Smooth muscle cell (in vitro differentiated cells): ENCODE measurements at regions not wholly inside any gene's neighbourhood (a gene's known extent, or its start where the extent isn't known, plus 50 kb on each side); places are given as distances from the start of the nearest gene placed in this dataset.

Source experiments
- DNase-seq: peaks from one replicate; lab custom pipeline; 2025; ENCODE audit not compliant: unreplicated experiment; lab: John Stamatoyannopoulos, UW
- H2AFZ ChIP-seq: fragments of 200-600 bp; sonication (generic); 2 replicates; pipeline ENCODE4 v1.6.0; 2016; ENCODE audit warnings: antibody characterized with exemption, low read depth, mild to moderate bottlenecking
- H3F3A ChIP-seq: fragments of 200-600 bp; sonication (generic); 2 replicates; pipeline ENCODE4 v1.6.0; 2017; ENCODE audit warnings: antibody characterized with exemption, low read depth
- H3K27ac ChIP-seq: fragments of 200-600 bp; sonication (generic); 2 replicates; pipeline ENCODE4 v1.5.1; 2016; ENCODE audit warnings: low read depth, mild to moderate bottlenecking
- H3K27me3 ChIP-seq: fragments of 200-600 bp; sonication (generic); 2 replicates; pipeline ENCODE4 v1.6.1; 2016; ENCODE audit warnings: low read depth, mild to moderate bottlenecking
- H3K36me3 ChIP-seq: fragments of 200-600 bp; sonication (generic); 2 replicates; pipeline ENCODE4 v1.5.1; 2016; ENCODE audit warnings: low read depth
- H3K4me1 ChIP-seq: fragments of 200-600 bp; sonication (generic); 2 replicates; pipeline ENCODE4 v1.5.1; 2016; ENCODE audit warnings: low read depth
- H3K4me2 ChIP-seq: fragments of 200-600 bp; sonication (generic); 2 replicates; pipeline ENCODE4 v1.6.0; 2016; ENCODE audit warnings: mild to moderate bottlenecking
- H3K4me3 ChIP-seq: fragments of 200-600 bp; sonication (generic); 2 replicates; pipeline ENCODE4 v1.5.1; 2016; ENCODE audit warnings: mild to moderate bottlenecking
- H3K79me2 ChIP-seq: fragments of 200-600 bp; sonication (generic); 2 replicates; pipeline ENCODE4 v1.6.0; 2016; ENCODE audit warnings: low read depth, mild to moderate bottlenecking
- H3K9ac ChIP-seq: fragments of 200-600 bp; sonication (generic); 2 replicates; pipeline ENCODE4 v1.6.0; 2016; ENCODE audit warnings: low read depth
- H3K9me3 ChIP-seq: fragments of 200-600 bp; sonication (generic); replicated peaks from 2 replicates; pipeline ENCODE4 v1.5.1; 2016; ENCODE audit warnings: low read depth
- H4K20me1 ChIP-seq: fragments of 200-600 bp; sonication (generic); 2 replicates; pipeline ENCODE4 v1.6.0; 2016; ENCODE audit warnings: low read depth
- WGBS: methylation state at CpG from one replicate; pipeline ENCODE4 v1.1.7; 2016; ENCODE audit warnings: low lambda C conversion rate; 5-methylcytosine and 5-hydroxymethylcytosine counted together
- TF ChIP-seq, protein P1 (sequence below): fragments of 200-600 bp; sonication (generic); IDR thresholded peaks from 2 replicates; pipeline ENCODE4 v1.5.1; 2017; ENCODE audit warnings: borderline replicate concordance, mild to moderate bottlenecking, antibody characterized with exemption; ENCODE audit not compliant: insufficient read depth, poor library complexity, severe bottlenecking

DNA sequence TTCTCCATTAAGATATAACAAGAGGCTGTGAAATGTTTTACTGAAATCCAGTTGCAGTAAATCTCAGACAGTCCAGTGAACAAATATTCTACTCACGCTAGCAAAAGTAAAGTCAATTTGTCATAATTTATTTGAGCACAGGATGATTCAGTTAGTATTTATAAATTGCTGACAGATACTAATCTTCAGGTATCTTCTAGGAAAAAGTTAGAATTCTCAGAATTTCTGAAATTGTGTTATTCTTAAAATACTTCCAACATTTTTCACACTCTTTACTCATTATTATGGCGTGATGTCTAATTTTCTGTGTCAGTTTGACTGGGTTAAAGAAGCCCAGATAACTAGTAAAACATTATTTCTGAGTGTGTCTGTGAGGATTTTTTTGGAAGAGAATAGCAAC is 460.2 kb upstream of the ACVR2A start:
- H3K79me2 ChIP-seq, result no peaks in the 10 kb centered on the region
- no peak overlapping the region for H3K4me2 ChIP-seq
- no peak overlapping the region for H3K9ac ChIP-seq
- TF ChIP-seq, protein P1, sequence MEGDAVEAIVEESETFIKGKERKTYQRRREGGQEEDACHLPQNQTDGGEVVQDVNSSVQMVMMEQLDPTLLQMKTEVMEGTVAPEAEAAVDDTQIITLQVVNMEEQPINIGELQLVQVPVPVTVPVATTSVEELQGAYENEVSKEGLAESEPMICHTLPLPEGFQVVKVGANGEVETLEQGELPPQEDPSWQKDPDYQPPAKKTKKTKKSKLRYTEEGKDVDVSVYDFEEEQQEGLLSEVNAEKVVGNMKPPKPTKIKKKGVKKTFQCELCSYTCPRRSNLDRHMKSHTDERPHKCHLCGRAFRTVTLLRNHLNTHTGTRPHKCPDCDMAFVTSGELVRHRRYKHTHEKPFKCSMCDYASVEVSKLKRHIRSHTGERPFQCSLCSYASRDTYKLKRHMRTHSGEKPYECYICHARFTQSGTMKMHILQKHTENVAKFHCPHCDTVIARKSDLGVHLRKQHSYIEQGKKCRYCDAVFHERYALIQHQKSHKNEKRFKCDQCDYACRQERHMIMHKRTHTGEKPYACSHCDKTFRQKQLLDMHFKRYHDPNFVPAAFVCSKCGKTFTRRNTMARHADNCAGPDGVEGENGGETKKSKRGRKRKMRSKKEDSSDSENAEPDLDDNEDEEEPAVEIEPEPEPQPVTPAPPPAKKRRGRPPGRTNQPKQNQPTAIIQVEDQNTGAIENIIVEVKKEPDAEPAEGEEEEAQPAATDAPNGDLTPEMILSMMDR, result no peak
- H3K27me3 ChIP-seq, result no peaks in the 10 kb centered on the region
- no peaks in the 10 kb centered on the region for H3K36me3 ChIP-seq
- no peaks in the 10 kb centered on the region for H3K4me1 ChIP-seq
- no peaks in the 10 kb centered on the region for H3K9me3 ChIP-seq
- no peak for DNase-seq
- H3K4me3 ChIP-seq, result no peak overlapping the region
- no peak overlapping the region for H2AFZ ChIP-seq
- H3K27ac ChIP-seq, result no peak overlapping the region
- no peaks in the 10 kb centered on the region for H3F3A ChIP-seq
- WGBS, result 93% methylated on average over 2 of the region's 2 CpGs
- H4K20me1 ChIP-seq, result no peaks in the 10 kb centered on the region

DNA sequence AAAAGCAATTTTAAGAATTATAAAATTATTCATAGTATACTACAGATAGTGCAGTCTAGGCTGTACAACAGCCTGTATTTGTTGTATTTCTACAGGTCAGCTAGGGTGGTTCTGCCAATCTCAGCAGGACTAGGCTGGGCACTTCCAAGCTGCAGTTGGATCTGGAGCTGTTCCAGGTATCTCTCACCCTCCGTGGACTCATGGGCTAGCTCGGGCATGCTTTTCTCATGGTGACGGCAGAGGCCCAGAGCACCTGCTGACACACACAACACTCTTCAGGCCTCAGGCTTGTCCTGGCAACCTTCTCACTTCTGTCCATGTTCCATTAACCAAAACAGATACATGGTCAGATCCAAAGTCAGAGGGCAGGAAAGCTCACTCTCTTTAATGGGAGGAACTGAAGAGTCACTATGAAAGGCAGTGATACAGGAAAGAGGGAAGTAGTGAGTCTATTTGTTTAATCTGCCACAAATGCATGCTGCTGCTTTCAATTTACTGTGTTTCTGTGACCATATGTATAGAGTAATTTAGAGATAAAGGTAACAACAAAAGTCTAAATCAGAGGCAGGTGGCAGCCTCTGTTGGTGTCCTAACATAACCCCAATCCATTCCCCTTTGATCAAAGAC is 462.4 kb upstream of the ACVR2A start:
- no peak overlapping the region for H3K27ac ChIP-seq
- 77% methylated on average over 3 of the region's 3 CpGs for WGBS
- no peak overlapping the region for H3K9ac ChIP-seq
- H3K79me2 ChIP-seq, result no peaks in the 10 kb centered on the region
- H3F3A ChIP-seq, result no peaks in the 10 kb centered on the region
- TF ChIP-seq, protein P1, result no peak
- H3K4me3 ChIP-seq, result no peak overlapping the region
- no peaks in the 10 kb centered on the region for H3K27me3 ChIP-seq
- no peak for DNase-seq
- H3K36me3 ChIP-seq, result no peaks in the 10 kb centered on the region
- H2AFZ ChIP-seq, result no peak overlapping the region
- no peaks in the 10 kb centered on the region for H3K4me1 ChIP-seq
- H4K20me1 ChIP-seq, result no peaks in the 10 kb centered on the region
- H3K9me3 ChIP-seq, result no peaks in the 10 kb centered on the region
- no peak overlapping the region for H3K4me2 ChIP-seq

DNA sequence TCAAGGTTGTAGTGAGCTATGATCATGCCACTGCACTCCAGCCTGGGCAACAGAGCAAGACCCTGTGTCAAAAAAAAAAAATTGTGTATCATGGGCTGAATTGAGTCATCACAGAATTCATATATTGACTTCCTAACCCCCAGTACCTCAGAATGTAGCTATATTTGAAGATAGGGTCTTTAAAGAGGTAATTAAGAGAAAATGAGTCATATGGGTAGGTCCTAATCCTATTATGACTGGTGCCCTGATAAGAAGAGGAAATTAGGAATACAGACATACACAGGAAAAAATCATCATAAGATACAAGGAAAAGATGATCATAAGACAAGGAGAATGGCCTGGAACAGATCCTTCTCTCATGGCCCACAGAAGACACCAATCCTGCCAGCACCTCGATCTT is 466.4 kb upstream of the ACVR2A start:
- H2AFZ ChIP-seq, result no peak overlapping the region
- no peak overlapping the region for H3K9ac ChIP-seq
- H3K4me3 ChIP-seq, result no peak overlapping the region
- H3K9me3 ChIP-seq, result no peaks in the 10 kb centered on the region
- no peaks in the 10 kb centered on the region for H4K20me1 ChIP-seq
- H3K4me1 ChIP-seq, result no peaks in the 10 kb centered on the region
- H3K27me3 ChIP-seq, result no peaks in the 10 kb centered on the region
- H3F3A ChIP-seq, result no peaks in the 10 kb centered on the region
- DNase-seq, result no peak
- no peaks in the 10 kb centered on the region for H3K36me3 ChIP-seq
- TF ChIP-seq, protein P1, result no peak
- 92% methylated on average over 1 of the region's 1 CpG for WGBS
- H3K79me2 ChIP-seq, result no peaks in the 10 kb centered on the region
- H3K27ac ChIP-seq, result no peak overlapping the region
- no peak overlapping the region for H3K4me2 ChIP-seq

DNA sequence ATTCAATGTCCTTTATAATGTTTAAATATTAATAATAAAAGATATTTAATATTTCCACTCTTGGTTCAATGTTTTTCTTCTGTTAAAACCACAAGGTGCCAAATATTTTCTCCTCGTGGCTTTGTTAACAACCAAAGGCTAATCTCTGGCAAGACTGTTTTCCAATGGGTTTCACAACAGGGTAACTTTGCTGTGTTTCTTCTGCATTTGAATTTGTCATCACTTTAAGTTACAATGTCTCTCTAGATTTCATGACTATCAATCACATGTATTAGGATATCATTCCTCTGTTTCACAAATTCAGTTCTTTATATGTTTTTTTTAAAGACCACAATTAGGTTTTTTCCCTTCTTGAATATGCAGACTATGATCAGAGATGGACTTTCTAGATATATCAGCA is 469.8 kb upstream of the ACVR2A start:
- Histone ChIP-seq H3K4me1 (no peaks in the 10 kb centered on the region), H3K27ac (no peak overlapping the region), H2AFZ (no peak overlapping the region), H3F3A (no peaks in the 10 kb centered on the region), H3K36me3 (no peaks in the 10 kb centered on the region), H3K9ac (no peak overlapping the region), H3K9me3 (no peaks in the 10 kb centered on the region), H3K79me2 (no peaks in the 10 kb centered on the region), H4K20me1 (no peaks in the 10 kb centered on the region), H3K4me2 (no peak overlapping the region), H3K27me3 (no peaks in the 10 kb centered on the region), H3K4me3 (no peak overlapping the region)
- 66% methylated on average over 1 of the region's 1 CpG for WGBS
- no peak for DNase-seq
- TF ChIP-seq, protein P1, result no peak
